K562 (cell line): ENCODE measurements at regions not wholly inside any gene's neighbourhood (a gene's known extent, or its start where the extent isn't known, plus 50 kb on each side); places are given as distances from the start of the nearest gene placed in this dataset.

ENCODE experiments used
- ATAC-seq: fragments of 200-7000 bp; cut with Tn5 transposase; 3 replicates; pipeline ENCODE4 v1.9.1; 2020; ENCODE audit warnings: moderate library complexity
- BruUV-seq: library from RNA; stranded (reverse); fragments of 400-500 nt; replicated peaks from 2 replicates; lab custom pipeline; 2021; lab: Mats Ljungman, UMichigan
- CTCF ChIA-PET: fragments of 300-600 bp; formaldehyde crosslinking; extraction: SDS; loops from one replicate; lab custom pipeline; 2021; ENCODE audit warnings: low intra/inter-chr PET ratio; lab: Yijun Ruan, JAX
- POLR2A ChIA-PET: fragments of 300-600, 350-650 bp; sonication (Branson Sonifier 250); formaldehyde crosslinking; extraction: SDS; loops from one replicate; lab custom pipeline; 2021; ENCODE audit warnings: antibody characterized with exemption, inconsistent platforms; lab: Yijun Ruan, JAX
- DNase-seq, 4 experiments: peaks; one replicate each; pipeline versions ENCODE4 v3.0.0 to v3.0.0-alpha.2; 2011 to 2018; ENCODE audit warnings: low spot score in 3 of 4, mixed read lengths in 3 of 4; ENCODE audit errors: extremely low read depth in 1 of 4
- FAIRE-seq: peaks from 2 replicates; lab custom pipeline; 2011; peaks lifted over from hg19 to GRCh38; lab: Jason Lieb, UNC
- H2AFZ ChIP-seq: 2 replicates; pipeline ENCODE4 v1.6.0; 2011; ENCODE audit warnings: low read depth, low read length, control low read depth, inconsistent platforms
- H3K27ac ChIP-seq: fragments of 200-600 bp; 3 replicates; pipeline ENCODE4 v1.8.0; 2011; ENCODE audit warnings: low read depth, mild to moderate bottlenecking, control low read depth, inconsistent platforms, low read length, moderate library complexity, mixed read lengths; ENCODE audit errors: extremely low read depth
- H3K27me3 ChIP-seq, 2 experiments: fragments of 300-600 bp in 1 of 2; 2 replicates in 1 of 2; 3 replicates in 1 of 2; pipeline versions ENCODE4 v1.6.0 to v1.8.0; 2011; ENCODE audit warnings: inconsistent platforms in 2 of 2, low read length in 2 of 2, mild to moderate bottlenecking in 1 of 2, mixed read lengths in 1 of 2, moderate library complexity in 1 of 2; ENCODE audit not compliant: control insufficient read depth in 2 of 2, insufficient read depth in 2 of 2
- H3K36me3 ChIP-seq: fragments of 300-600 bp; 3 replicates; pipeline ENCODE4 v1.8.0; 2011; ENCODE audit warnings: mild to moderate bottlenecking, low read length, inconsistent platforms; ENCODE audit not compliant: control insufficient read depth, insufficient read depth
- H3K4me1 ChIP-seq, 2 experiments: fragments of 200-600 bp in 1 of 2; replicated peaks in 1 of 2; 2 replicates in 1 of 2; 3 replicates in 1 of 2; pipeline versions ENCODE4 v1.5.1 to v1.8.0; 2011; ENCODE audit warnings: inconsistent platforms in 2 of 2, low read length in 2 of 2, mild to moderate bottlenecking in 1 of 2, mixed read lengths in 1 of 2, moderate library complexity in 1 of 2; ENCODE audit not compliant: control insufficient read depth in 2 of 2, insufficient read depth in 2 of 2
- H3K4me2 ChIP-seq: 2 replicates; pipeline ENCODE4 v1.6.1; 2011; ENCODE audit warnings: low read length, control low read depth, inconsistent platforms, mixed read lengths; ENCODE audit not compliant: insufficient read depth
- H3K4me3 ChIP-seq: fragments of 200-600 bp; sonication (generic), shearing (Covaris generic); 2 replicates; pipeline ENCODE4 v1.5.1; 2016; ENCODE audit warnings: control low read depth, inconsistent platforms
- H3K79me2 ChIP-seq: fragments of 200-600 bp; 3 replicates; pipeline ENCODE4 v1.8.0; 2011; ENCODE audit warnings: low read length, inconsistent platforms; ENCODE audit not compliant: control insufficient read depth, insufficient read depth
- H3K9ac ChIP-seq, 2 experiments: 2 replicates each; pipeline versions ENCODE4 v1.6.0 to v1.6.1; 2011; ENCODE audit warnings: low read depth in 2 of 2, low read length in 2 of 2, control low read depth in 1 of 2, inconsistent platforms in 1 of 2, mild to moderate bottlenecking in 1 of 2, mixed read lengths in 1 of 2; ENCODE audit not compliant: insufficient read depth in 1 of 2
- H3K9me1 ChIP-seq: one replicate; pipeline ENCODE4 v1.6.0; 2011; ENCODE audit warnings: inconsistent platforms, mild to moderate bottlenecking, low read length, moderate library complexity; ENCODE audit not compliant: control insufficient read depth, insufficient read depth
- H3K9me3 ChIP-seq: replicated peaks from 2 replicates; pipeline ENCODE4 v1.5.1; 2011; ENCODE audit warnings: low read depth, low read length, inconsistent platforms; ENCODE audit not compliant: control insufficient read depth, insufficient read depth
- H4K20me1 ChIP-seq: replicated peaks from 2 replicates; pipeline ENCODE4 v1.6.1; 2011; ENCODE audit warnings: low read length, inconsistent platforms, mixed read lengths; ENCODE audit not compliant: control insufficient read depth, insufficient read depth
- CTCFL ChIP-seq: IDR thresholded peaks from 2 replicates; pipeline ENCODE4 v1.6.1; 2011; ENCODE audit warnings: borderline replicate concordance, low read depth, mild to moderate bottlenecking, moderate library complexity, low read length; ENCODE audit not compliant: insufficient read depth, poor library complexity, severe bottlenecking
- ZBTB40 ChIP-seq, 2 experiments: fragments of 450-650 bp in 1 of 2; sonication (generic) in 1 of 2; formaldehyde crosslinking in 1 of 2; IDR thresholded peaks; 2 replicates each; pipeline versions ENCODE4 v1.7.1 to v1.9.0; 2016 to 2022; ENCODE audit warnings: inconsistent platforms in 1 of 2, mild to moderate bottlenecking in 1 of 2, missing genetic modification reagents in 1 of 2
- WGBS: fragments of 100-300 bp; shearing (Covaris generic); methylation state at CpG from one replicate; pipeline ENCODE4 v1.1.6; 2016; ENCODE audit warnings: low coverage, mixed read lengths; ENCODE audit not compliant: insufficient coverage; ENCODE audit errors: missing lambda C conversion rate; 5-methylcytosine and 5-hydroxymethylcytosine counted together
- in situ Hi-C: fragments of 300-500 bp; cut with MboI; formaldehyde crosslinking; loops from 4 replicates; pipeline ENCODE4 v1.15.0; 2018; ENCODE audit warnings: inconsistent platforms, mixed read lengths
- intact Hi-C: fragments of 100-400 bp; cut with micrococcal nuclease; formaldehyde crosslinking; loops from 2 replicates; pipeline ENCODE4 v1.14.2; 2022

GRCh38 chr6:77318256-77318655 lies 145.0 kb downstream of the HTR1B start (continued):
- TF ChIP-seq ZBTB40 (IDR thresholded peaks at IDR 0.05) (no peak), ZBTB40 (CRISPR knock-in tag; IDR thresholded peaks at IDR 0.05) (no peak)

DNA sequence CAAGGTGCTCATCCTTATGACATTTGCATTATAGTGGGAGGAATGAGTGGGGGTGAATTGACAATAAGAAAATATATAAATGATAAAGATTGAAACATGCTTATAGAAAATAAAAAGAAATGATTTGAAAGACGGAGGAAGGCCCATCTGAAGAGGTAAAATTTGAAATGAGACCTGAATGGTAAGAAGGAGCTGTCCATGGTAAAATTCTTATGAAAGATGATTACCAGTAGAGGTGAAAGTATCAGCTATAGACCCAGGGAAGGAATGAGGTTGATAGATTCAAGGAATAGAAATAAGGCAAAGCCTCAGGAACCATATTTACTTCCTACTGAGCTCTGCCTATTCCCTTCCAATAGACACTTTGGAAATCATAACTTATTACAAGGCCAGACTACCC lies 149.7 kb downstream of the HTR1B start:
- no TSS peak for BruUV-seq

More for the DNA sequence above, 149.7 kb downstream of the HTR1B start:
- ChIA-PET CTCF (no interaction called here), POLR2A (no interaction called here)
- no peak for DNase-seq
- no peak overlapping the region for H3K9ac ChIP-seq
- H3K27ac ChIP-seq, result no peak overlapping the region
- no peak for ATAC-seq
- H3K36me3 ChIP-seq, result no peaks in the 10 kb centered on the region
- in situ Hi-C loops, result no loop called here
- H3K27me3 ChIP-seq, result no peaks in the 10 kb centered on the region
- H3K79me2 ChIP-seq, result no peaks in the 10 kb centered on the region
- no peak overlapping the region for H2AFZ ChIP-seq
- H3K4me2 ChIP-seq, result no peak overlapping the region
- no peak for FAIRE-seq
- H3K4me1 ChIP-seq, result no peaks in the 10 kb centered on the region
- peaks cover 2% of the 10 kb centered on the region; the same call in 1 of the 2 replicates for H3K9me3 ChIP-seq
- no peaks in the 10 kb centered on the region for H4K20me1 ChIP-seq
- 0% methylated on average over 1 of the region's 1 CpG for WGBS
- no peaks in the 10 kb centered on the region for H3K9me1 ChIP-seq
- no peak for TF ChIP-seq CTCFL
- no peak overlapping the region for H3K4me3 ChIP-seq
- intact Hi-C loops, result no loop called here
